Thyroid gland (tissue), 4 donors: ENCODE measurements at regions not wholly inside any gene's neighbourhood (a gene's known extent, or its start where the extent isn't known, plus 50 kb on each side); places are given as distances from the start of the nearest gene placed in this dataset.

Experiments used
- POLR2A ChIP-seq, 2 donors: fragments of 450-650 bp; IDR thresholded peaks; one replicate each; pipeline ENCODE4 v1.6.1; 2017; ENCODE audit warnings: antibody characterized with exemption in 2 of 2, mild to moderate bottlenecking in 2 of 2, moderate library complexity in 1 of 2
- TF ChIP-seq, protein P1 (sequence below), 6 experiments: fragments of 200-600 bp in 3 of 6; fragments of 450-650 bp in 3 of 6; sonication (generic) in 3 of 6; IDR thresholded peaks; one replicate each; pipeline ENCODE4 v1.5.1; 2016 to 2019; ENCODE audit warnings: antibody characterized with exemption in 6 of 6, mild to moderate bottlenecking in 2 of 6, inconsistent platforms in 1 of 6, moderate library complexity in 1 of 6

DNA sequence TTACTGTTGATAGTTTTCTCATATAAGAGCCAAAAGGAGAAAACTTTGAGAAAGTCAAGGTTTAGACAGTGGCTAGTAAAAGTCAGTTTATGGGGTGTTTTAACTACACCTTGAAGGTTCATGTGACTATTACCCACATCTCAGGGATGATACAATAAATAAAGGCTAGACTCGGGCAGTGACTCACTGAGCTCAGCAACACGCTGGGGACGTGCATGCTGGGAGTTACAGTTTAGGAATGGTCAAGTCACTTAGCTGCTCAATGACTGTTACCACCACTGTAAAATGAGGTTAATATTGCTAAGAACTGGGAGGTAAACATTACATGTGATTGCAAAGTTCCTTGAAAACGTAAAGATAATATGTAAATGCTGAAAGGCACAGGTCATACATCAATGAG lies 1254.4 kb upstream of the PHF14 start:
- TF ChIP-seq, protein P1, sequence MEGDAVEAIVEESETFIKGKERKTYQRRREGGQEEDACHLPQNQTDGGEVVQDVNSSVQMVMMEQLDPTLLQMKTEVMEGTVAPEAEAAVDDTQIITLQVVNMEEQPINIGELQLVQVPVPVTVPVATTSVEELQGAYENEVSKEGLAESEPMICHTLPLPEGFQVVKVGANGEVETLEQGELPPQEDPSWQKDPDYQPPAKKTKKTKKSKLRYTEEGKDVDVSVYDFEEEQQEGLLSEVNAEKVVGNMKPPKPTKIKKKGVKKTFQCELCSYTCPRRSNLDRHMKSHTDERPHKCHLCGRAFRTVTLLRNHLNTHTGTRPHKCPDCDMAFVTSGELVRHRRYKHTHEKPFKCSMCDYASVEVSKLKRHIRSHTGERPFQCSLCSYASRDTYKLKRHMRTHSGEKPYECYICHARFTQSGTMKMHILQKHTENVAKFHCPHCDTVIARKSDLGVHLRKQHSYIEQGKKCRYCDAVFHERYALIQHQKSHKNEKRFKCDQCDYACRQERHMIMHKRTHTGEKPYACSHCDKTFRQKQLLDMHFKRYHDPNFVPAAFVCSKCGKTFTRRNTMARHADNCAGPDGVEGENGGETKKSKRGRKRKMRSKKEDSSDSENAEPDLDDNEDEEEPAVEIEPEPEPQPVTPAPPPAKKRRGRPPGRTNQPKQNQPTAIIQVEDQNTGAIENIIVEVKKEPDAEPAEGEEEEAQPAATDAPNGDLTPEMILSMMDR (IDR thresholded peaks at IDR 0.05) = no peak
- TF ChIP-seq POLR2A (IDR thresholded peaks at IDR 0.05) = no peak
